T-cell (primary cell): ENCODE measurements at regions not wholly inside any gene's neighbourhood (a gene's known extent, or its start where the extent isn't known, plus 50 kb on each side); places are given as distances from the start of the nearest gene placed in this dataset.

Source experiments
- ATAC-seq, 4 experiments: fragments of 200-7000 bp in 3 of 4; fragments of 150-1000 bp in 1 of 4; cut with Tn5 transposase; replicated peaks in 1 of 4; 1 replicate in 3 of 4; 2 replicates in 1 of 4; pipeline ENCODE4 v1.10.0; 2021; ENCODE audit warnings: moderate library complexity in 3 of 4, mild to moderate bottlenecking in 2 of 4, moderate number of reproducible peaks in 1 of 4
- CTCF ChIA-PET, 2 donors: fragments of 300-600 bp; sonication (Branson Sonifier 250); formaldehyde crosslinking; loops; one replicate each; lab custom pipeline; 2022; ENCODE audit warnings: antibody characterized with exemption in 2 of 2; lab: Charles Lee
- POLR2A ChIA-PET, 2 donors: fragments of 300-600 bp; sonication (Branson Sonifier 250); formaldehyde crosslinking; loops; one replicate each; lab custom pipeline; 2022; ENCODE audit warnings: antibody characterized with exemption in 2 of 2; lab: Charles Lee
- DNase-seq, 35 experiments: peaks; one replicate each; pipeline versions ENCODE4 v3.0.0 to v3.0.0-alpha.2; 2013 to 2023
- H3K27ac ChIP-seq: one replicate; pipeline ENCODE4 v1.5.1; 2013; ENCODE audit warnings: low read length
- H3K27me3 ChIP-seq, 2 experiments: replicated peaks in 1 of 2; 1 replicate in 1 of 2; 2 replicates in 1 of 2; pipeline versions ENCODE4 v1.6.1 to v1.7.0; 2013; ENCODE audit warnings: low read length in 1 of 2, mixed read lengths in 1 of 2; ENCODE audit not compliant: control insufficient read depth in 2 of 2, insufficient read depth in 2 of 2; ENCODE audit errors: extremely low read depth in 1 of 2
- H3K36me3 ChIP-seq, 2 donors: 1 replicate in 1 of 2; 2 replicates in 1 of 2; pipeline versions ENCODE4 v1.6.1 to v1.7.0; 2013; ENCODE audit warnings: low read length in 1 of 2; ENCODE audit not compliant: control insufficient read depth in 2 of 2, insufficient read depth in 1 of 2; ENCODE audit errors: extremely low read depth in 1 of 2
- H3K4me1 ChIP-seq, 2 experiments: 1 replicate in 1 of 2; 2 replicates in 1 of 2; pipeline versions ENCODE4 v1.6.1 to v1.7.0; 2013; ENCODE audit warnings: low read length in 2 of 2, mixed read lengths in 1 of 2; ENCODE audit not compliant: insufficient read depth in 2 of 2, control insufficient read depth in 1 of 2; ENCODE audit errors: extremely low read depth in 1 of 2
- H3K4me3 ChIP-seq, 2 donors: 1 replicate in 1 of 2; 2 replicates in 1 of 2; pipeline versions ENCODE4 v1.5.1 to v1.7.0; 2013; ENCODE audit warnings: mild to moderate bottlenecking in 2 of 2, low read length in 1 of 2, moderate library complexity in 1 of 2; ENCODE audit not compliant: control insufficient read depth in 1 of 2; ENCODE audit errors: extremely low read depth in 1 of 2
- H3K9me3 ChIP-seq: 2 replicates; pipeline ENCODE4 v1.7.0; 2013
- H3K27ac Mint-ChIP-seq, 2 donors: one replicate each; pipeline ENCODE4 v1.8.0; 2020 to 2021; ENCODE audit warnings: mild to moderate bottlenecking in 2 of 2, mixed read lengths in 2 of 2
- H3K27me3 Mint-ChIP-seq, 2 donors: one replicate each; pipeline ENCODE4 v1.8.0; 2021 to 2022; ENCODE audit warnings: mixed read lengths in 2 of 2
- H3K36me3 Mint-ChIP-seq: one replicate; pipeline ENCODE4 v1.8.0; 2021; ENCODE audit warnings: mixed read lengths
- H3K4me1 Mint-ChIP-seq, 3 donors: one replicate each; pipeline ENCODE4 v1.8.0; 2020 to 2022; ENCODE audit warnings: mixed read lengths in 3 of 3, mild to moderate bottlenecking in 1 of 3
- H3K4me3 Mint-ChIP-seq, 3 donors: one replicate each; pipeline ENCODE4 v1.8.0; 2020 to 2022; ENCODE audit warnings: mild to moderate bottlenecking in 3 of 3, mixed read lengths in 3 of 3, moderate library complexity in 3 of 3
- H3K9me3 Mint-ChIP-seq, 3 donors: one replicate each; pipeline ENCODE4 v1.8.0; 2020 to 2022; ENCODE audit warnings: mixed read lengths in 3 of 3
- WGBS: methylation state at CpG from one replicate; pipeline ENCODE4 v1.1.5; 2013; ENCODE audit warnings: missing lambda C conversion rate; ENCODE audit not compliant: insufficient coverage; 5-methylcytosine and 5-hydroxymethylcytosine counted together

- DNase-seq (no peak), ATAC-seq (no peak)
- H3K9me3 Mint-ChIP-seq, result peaks cover 0 to 3% (median 0%) of the 10 kb centered on the region in 3 donors
- no peak overlapping the region for H3K27ac Mint-ChIP-seq
- H3K36me3 ChIP-seq, result no peaks in the 10 kb centered on the region
- H3K27me3 Mint-ChIP-seq, result peaks cover 3 to 4% of the 10 kb centered on the region in 2 donors
- no peaks in the 10 kb centered on the region for H3K4me1 ChIP-seq
- no peaks in the 10 kb centered on the region for H3K36me3 Mint-ChIP-seq
- peaks cover 0 to 2% of the 10 kb centered on the region in 2 experiments for H3K27me3 ChIP-seq
- CTCF ChIA-PET, result no interaction called here
- no peak overlapping the region for H3K27ac ChIP-seq
- H3K9me3 ChIP-seq, result no peaks in the 10 kb centered on the region
- no peak overlapping the region for H3K4me3 ChIP-seq
- H3K4me1 Mint-ChIP-seq, result no peaks in the 10 kb centered on the region
- POLR2A ChIA-PET, result no interaction called here
- no peak overlapping the region for H3K4me3 Mint-ChIP-seq
These were observed 217.9 kb upstream of the EEA1 start for GRCh38 chr12:93146970-93147369.

GRCh38 chr12:93148412-93148811 lies 219.3 kb upstream of the EEA1 start:
- no peak overlapping the region for H3K27ac Mint-ChIP-seq
- no peak overlapping the region for H3K27ac ChIP-seq
- H3K4me3 ChIP-seq, result no peak overlapping the region
- no peaks in the 10 kb centered on the region for H3K9me3 Mint-ChIP-seq
- no peaks in the 10 kb centered on the region for H3K36me3 Mint-ChIP-seq
- no peaks in the 10 kb centered on the region for H3K36me3 ChIP-seq
- H3K4me1 ChIP-seq, result no peaks in the 10 kb centered on the region
- ATAC-seq (no peak), DNase-seq (no peak)
- no peaks in the 10 kb centered on the region for H3K9me3 ChIP-seq
- WGBS, result 70% methylated on average over 2 of the region's 3 CpGs
- peaks cover 0 to 2% of the 10 kb centered on the region in 2 experiments for H3K27me3 ChIP-seq
- ChIA-PET CTCF (interaction anchor here in 1 of 2 donors (0.5 kb wide), 1 partner anchor 1476 kb away, joined by 7 read pairs; no protein-coding TSS in a partner anchor), POLR2A (no interaction called here)
- H3K4me1 Mint-ChIP-seq, result no peaks in the 10 kb centered on the region
- no peak overlapping the region for H3K4me3 Mint-ChIP-seq
- peaks cover 3 to 4% of the 10 kb centered on the region in 2 donors for H3K27me3 Mint-ChIP-seq

- Mint-ChIP-seq H3K27ac (no peak overlapping the region), H3K36me3 (no peaks in the 10 kb centered on the region), H3K4me1 (no peaks in the 10 kb centered on the region), H3K27me3 (peaks cover 3 to 5% of the 10 kb centered on the region in 2 donors), H3K9me3 (peaks cover 0 to under 1% (median 0%) of the 10 kb centered on the region in 3 donors), H3K4me3 (no peak overlapping the region)
- CTCF ChIA-PET, result interaction anchor here in 1 of 2 donors (0.6 kb wide), 1 partner anchor 1336 kb away, joined by 4 read pairs; no protein-coding TSS in a partner anchor
- Histone ChIP-seq H3K4me1 (no peaks in the 10 kb centered on the region), H3K4me3 (no peak overlapping the region), H3K36me3 (no peaks in the 10 kb centered on the region), H3K27ac (no peak overlapping the region), H3K9me3 (no peaks in the 10 kb centered on the region), H3K27me3 (peaks cover 0 to 2% of the 10 kb centered on the region in 2 experiments)
- DNase-seq, result no peak
- POLR2A ChIA-PET, result no interaction called here
- 91% methylated on average over 1 of the region's 2 CpGs for WGBS
- no peak for ATAC-seq
These were observed 220.1 kb upstream of the EEA1 start for GRCh38 chr12:93149229-93149628.

DNA sequence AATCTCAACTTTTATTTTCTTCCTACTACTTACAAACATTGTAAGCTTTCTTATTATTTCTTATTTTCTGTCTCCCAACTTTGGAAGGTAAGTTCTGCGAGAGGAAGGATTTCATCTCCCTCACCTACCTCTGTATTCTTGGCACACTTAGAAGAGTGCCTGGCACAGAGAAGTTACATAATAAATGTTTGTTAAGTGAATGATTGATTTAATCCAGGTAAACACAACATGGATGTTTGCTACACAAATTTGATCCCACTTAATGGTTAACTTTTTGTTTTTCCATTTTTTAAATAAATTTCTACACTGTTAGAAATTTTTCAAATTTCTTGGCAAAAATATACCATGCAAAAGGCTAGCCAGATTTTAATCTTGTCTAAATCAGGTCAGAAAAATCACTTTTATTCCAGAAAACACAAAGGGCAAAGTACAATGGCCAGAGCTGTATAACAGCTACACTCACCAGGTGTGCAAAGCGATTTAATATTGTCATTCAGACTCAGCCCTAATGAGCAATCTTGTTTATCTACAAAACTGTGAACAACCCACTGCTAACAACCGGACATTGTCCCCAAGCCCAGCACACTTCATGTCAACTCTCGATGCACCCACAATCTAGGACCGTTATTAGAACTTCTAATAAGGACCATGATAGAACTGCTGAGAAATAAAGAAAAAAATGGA lies 222.1 kb upstream of the EEA1 start:
- WGBS, result 100% methylated on average over 1 of the region's 5 CpGs
- POLR2A ChIA-PET, result no interaction called here
- H3K27ac Mint-ChIP-seq, result no peak overlapping the region
- H3K4me3 Mint-ChIP-seq, result no peak overlapping the region
- H3K9me3 Mint-ChIP-seq, result peaks cover 0 to 2% (median 0%) of the 10 kb centered on the region in 3 donors
- H3K27me3 Mint-ChIP-seq, result peaks cover 3 to 8% of the 10 kb centered on the region in 2 donors
- no peak overlapping the region for H3K27ac ChIP-seq
- ATAC-seq, result no peak
- peaks cover 0 to 7% of the 10 kb centered on the region in 2 experiments for H3K27me3 ChIP-seq
- no peaks in the 10 kb centered on the region for H3K4me1 Mint-ChIP-seq
- H3K36me3 Mint-ChIP-seq, result no peaks in the 10 kb centered on the region
- H3K36me3 ChIP-seq, result no peaks in the 10 kb centered on the region
- no peak overlapping the region for H3K4me3 ChIP-seq
- CTCF ChIA-PET, result no interaction called here
- no peaks in the 10 kb centered on the region for H3K4me1 ChIP-seq
- no peaks in the 10 kb centered on the region for H3K9me3 ChIP-seq
- no peak for DNase-seq

- DNase-seq (no peak), ATAC-seq (no peak)
- ChIA-PET POLR2A (no interaction called here), CTCF (no interaction called here)
- 100% methylated on average over 1 of the region's 2 CpGs for WGBS
- Mint-ChIP-seq H3K27me3 (peaks cover 0 to 10% of the 10 kb centered on the region in 2 donors), H3K36me3 (no peaks in the 10 kb centered on the region), H3K9me3 (peaks cover 0 to 4% (median 3%) of the 10 kb centered on the region in 3 donors), H3K4me1 (no peaks in the 10 kb centered on the region), H3K4me3 (no peak overlapping the region), H3K27ac (no peak overlapping the region)
- Histone ChIP-seq H3K27ac (no peak overlapping the region), H3K36me3 (no peaks in the 10 kb centered on the region), H3K4me1 (no peaks in the 10 kb centered on the region), H3K4me3 (no peak overlapping the region), H3K27me3 (peaks cover 0 to 7% of the 10 kb centered on the region in 2 experiments), H3K9me3 (no peaks in the 10 kb centered on the region)
These were observed 223.5 kb upstream of the EEA1 start for GRCh38 chr12:93152617-93153016.

DNA sequence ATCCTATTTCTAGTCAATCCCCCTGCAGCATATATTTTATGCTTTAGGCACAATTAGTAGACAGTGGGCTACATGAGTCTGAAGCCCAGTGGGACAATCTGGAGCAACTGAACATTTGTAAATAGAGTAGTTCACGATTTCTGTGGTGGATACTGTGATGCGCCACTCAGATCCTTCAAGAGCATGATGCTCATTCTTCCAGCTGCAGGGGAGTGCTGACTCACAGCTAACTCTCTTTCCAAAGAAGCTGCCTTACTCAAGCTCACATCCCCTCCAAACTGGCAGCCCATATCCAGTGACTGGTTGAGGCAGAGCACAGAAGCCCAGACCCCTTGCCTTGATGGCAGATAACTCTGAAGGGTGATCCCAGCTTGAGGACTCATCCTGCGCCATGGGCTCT lies 224.2 kb upstream of the EEA1 start:
- ChIA-PET POLR2A (no interaction called here), CTCF (no interaction called here)
- H3K4me1 Mint-ChIP-seq, result no peaks in the 10 kb centered on the region
- H3K27ac Mint-ChIP-seq, result no peak overlapping the region
- Histone ChIP-seq H3K27ac (no peak overlapping the region), H3K4me1 (no peaks in the 10 kb centered on the region), H3K4me3 (no peak overlapping the region), H3K27me3 (peaks cover 0 to 7% of the 10 kb centered on the region in 2 experiments), H3K36me3 (no peaks in the 10 kb centered on the region), H3K9me3 (no peaks in the 10 kb centered on the region)
- H3K27me3 Mint-ChIP-seq, result peaks cover 0 to 10% of the 10 kb centered on the region in 2 donors
- no peak for ATAC-seq
- WGBS, result 100% methylated on average over 1 of the region's 3 CpGs
- H3K36me3 Mint-ChIP-seq, result peaks cover 3% of the 10 kb centered on the region
- H3K9me3 Mint-ChIP-seq, result peaks cover 0 to 9% (median 8%) of the 10 kb centered on the region in 3 donors
- DNase-seq, result no peak
- H3K4me3 Mint-ChIP-seq, result no peak overlapping the region
